ENCODE measurements at regions not wholly inside any gene's neighbourhood (a gene's known extent, or its start where the extent isn't known, plus 50 kb on each side); places are given as distances from the start of the nearest gene placed in this dataset.

DNA sequence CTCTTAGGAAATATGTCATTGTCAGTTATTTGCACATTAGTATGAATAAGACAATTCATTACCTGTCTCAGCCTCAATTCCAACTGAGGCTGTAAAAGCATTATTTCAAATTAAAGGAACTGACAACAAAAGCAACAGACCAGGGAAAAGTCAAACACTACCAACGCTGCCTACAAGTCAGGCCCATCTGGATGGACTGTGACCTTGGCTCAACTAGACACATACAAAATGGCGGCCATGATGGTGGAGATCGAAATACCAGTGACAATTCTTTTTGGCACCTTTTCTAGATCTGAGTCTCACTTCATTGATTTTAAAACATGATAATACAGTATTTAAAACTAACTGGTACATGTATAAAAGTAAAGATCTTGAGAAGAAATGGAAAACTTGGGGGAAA, 160.7 kb downstream of the DHX15 start:
- Histone ChIP-seq H3K9ac (ENCODE audit: low read length) (no peak overlapping the region), H3K79me2 (ENCODE audit: low read length) (no peaks in the 10 kb centered on the region)
- POLR2A ChIA-PET (ENCODE audit: unreplicated experiment): no interaction called here

DNA sequence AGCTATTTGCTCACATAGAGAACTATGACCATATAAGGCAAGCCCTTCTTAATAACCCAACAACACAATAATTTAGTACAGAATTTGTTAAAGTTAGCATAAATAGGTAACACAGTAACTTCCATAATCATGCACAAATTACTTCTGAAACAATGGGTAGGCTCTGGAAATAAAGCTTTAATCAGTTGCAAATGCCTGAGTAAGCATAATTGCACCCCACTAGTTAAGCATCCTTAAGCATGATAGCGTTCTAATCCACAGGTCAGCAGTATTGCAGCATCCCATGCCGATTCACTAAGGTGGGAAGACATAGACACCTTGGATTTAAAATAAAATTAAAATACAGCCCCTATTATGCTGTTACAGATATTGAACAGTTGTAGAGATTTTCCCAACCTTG, 161.7 kb downstream of the DHX15 start:
- Histone ChIP-seq H3K79me2 (ENCODE audit: low read length) (no peaks in the 10 kb centered on the region), H3K36me3 (ENCODE audit: low read depth, low read length) (no peaks in the 10 kb centered on the region), H3K4me3 (ENCODE audit: low read length) (no peak overlapping the region), H2AFZ (ENCODE audit: low read length) (no peak overlapping the region), H3K9me3 (ENCODE audit: low read length) (no peaks in the 10 kb centered on the region), H3K4me1 (ENCODE audit: insufficient read depth, low read length) (no peaks in the 10 kb centered on the region), H3K9ac (ENCODE audit: low read length) (no peak overlapping the region), H3K4me2 (ENCODE audit: low read length) (no peak overlapping the region), H3K27me3 (ENCODE audit: low read length) (peaks cover 24% of the 10 kb centered on the region), H3K27ac (ENCODE audit: low read length) (no peak overlapping the region), H3F3A (ENCODE audit: low read length, unreplicated experiment) (no peaks in the 10 kb centered on the region), H4K20me1 (ENCODE audit: low read length) (no peaks in the 10 kb centered on the region), H3K9me2 (replicated peaks; ENCODE audit: low read length) (no peaks in the 10 kb centered on the region)
- POLR2A ChIA-PET (ENCODE audit: unreplicated experiment): no interaction called here
- BruUV-seq (replicated peaks): no TSS peak
- TF ChIP-seq, protein P1, sequence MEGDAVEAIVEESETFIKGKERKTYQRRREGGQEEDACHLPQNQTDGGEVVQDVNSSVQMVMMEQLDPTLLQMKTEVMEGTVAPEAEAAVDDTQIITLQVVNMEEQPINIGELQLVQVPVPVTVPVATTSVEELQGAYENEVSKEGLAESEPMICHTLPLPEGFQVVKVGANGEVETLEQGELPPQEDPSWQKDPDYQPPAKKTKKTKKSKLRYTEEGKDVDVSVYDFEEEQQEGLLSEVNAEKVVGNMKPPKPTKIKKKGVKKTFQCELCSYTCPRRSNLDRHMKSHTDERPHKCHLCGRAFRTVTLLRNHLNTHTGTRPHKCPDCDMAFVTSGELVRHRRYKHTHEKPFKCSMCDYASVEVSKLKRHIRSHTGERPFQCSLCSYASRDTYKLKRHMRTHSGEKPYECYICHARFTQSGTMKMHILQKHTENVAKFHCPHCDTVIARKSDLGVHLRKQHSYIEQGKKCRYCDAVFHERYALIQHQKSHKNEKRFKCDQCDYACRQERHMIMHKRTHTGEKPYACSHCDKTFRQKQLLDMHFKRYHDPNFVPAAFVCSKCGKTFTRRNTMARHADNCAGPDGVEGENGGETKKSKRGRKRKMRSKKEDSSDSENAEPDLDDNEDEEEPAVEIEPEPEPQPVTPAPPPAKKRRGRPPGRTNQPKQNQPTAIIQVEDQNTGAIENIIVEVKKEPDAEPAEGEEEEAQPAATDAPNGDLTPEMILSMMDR (conservative IDR thresholded peaks at IDR 0.05; ENCODE audit: low read depth, low read length): no peak
- intact Hi-C loops (cut with micrococcal nuclease): no loop called here
- CTCF ChIA-PET: interaction anchor here (0.6 kb wide), 1 partner anchor 414 kb away, joined by 5 read pairs; no protein-coding TSS in a partner anchor
- no peak for ATAC-seq
- DNase-seq: no peak

More for the DNA sequence above, 160.7 kb downstream of the DHX15 start:
- H3F3A ChIP-seq (ENCODE audit: low read length, unreplicated experiment): no peaks in the 10 kb centered on the region
- no peaks in the 10 kb centered on the region for H3K4me1 ChIP-seq (ENCODE audit: insufficient read depth, low read length)
- TF ChIP-seq, protein P1 (conservative IDR thresholded peaks at IDR 0.05; ENCODE audit: low read depth, low read length): no peak
- no peak for TF ChIP-seq EZH2 (IDR thresholded peaks at IDR 0.05; ENCODE audit: low read length, unreplicated experiment)
- no peak for TF ChIP-seq EZH2phosphoT487 (IDR thresholded peaks at IDR 0.05; ENCODE audit: borderline replicate concordance, low read length)
- no peak overlapping the region for H3K27ac ChIP-seq (ENCODE audit: low read length)
- H3K9me2 ChIP-seq (replicated peaks; ENCODE audit: low read length): no peaks in the 10 kb centered on the region
- no peak overlapping the region for H3K4me2 ChIP-seq (ENCODE audit: low read length)
- no peak overlapping the region for H3K4me3 ChIP-seq (ENCODE audit: low read length)
- no TSS peak for BruUV-seq (replicated peaks)
- H3K27me3 ChIP-seq (ENCODE audit: low read length): peaks cover 24% of the 10 kb centered on the region
- no peaks in the 10 kb centered on the region for H3K36me3 ChIP-seq (ENCODE audit: low read depth, low read length)
- CTCF ChIA-PET: no interaction called here
- ATAC-seq: no peak
- no peaks in the 10 kb centered on the region for H3K9me3 ChIP-seq (ENCODE audit: low read length)
- intact Hi-C loops (cut with micrococcal nuclease): no loop called here
- no peaks in the 10 kb centered on the region for H4K20me1 ChIP-seq (ENCODE audit: low read length)
- H2AFZ ChIP-seq (ENCODE audit: low read length): no peak overlapping the region
- no peak for DNase-seq

GRCh38 chr4:24419181-24420034, 164.9 kb downstream of the DHX15 start:
- DNase-seq (peak; percentile 77), ATAC-seq (peak; percentile 86)
- H4K20me1 ChIP-seq (ENCODE audit: low read length): no peaks in the 10 kb centered on the region
- no peaks in the 10 kb centered on the region for H3K36me3 ChIP-seq (ENCODE audit: low read depth, low read length)
- H3K27ac ChIP-seq (ENCODE audit: low read length): no peak overlapping the region
- ChIA-PET CTCF (no interaction called here), POLR2A (ENCODE audit: unreplicated experiment) (no interaction called here)
- TF ChIP-seq EZH2phosphoT487 (IDR thresholded peaks at IDR 0.05; ENCODE audit: borderline replicate concordance, low read length): no peak
- TF ChIP-seq, protein P1 (conservative IDR thresholded peaks at IDR 0.05; ENCODE audit: low read depth, low read length): peak; percentile 89
- H3K9ac ChIP-seq (ENCODE audit: low read length): no peak overlapping the region
- intact Hi-C loops (cut with micrococcal nuclease): loop anchor here (5.0 kb wide), 1 partner anchor 702 kb away; no protein-coding TSS in a partner anchor
- no peaks in the 10 kb centered on the region for H3K9me2 ChIP-seq (replicated peaks; ENCODE audit: low read length)
- no TSS peak for BruUV-seq (replicated peaks)
- H2AFZ ChIP-seq (ENCODE audit: low read length): no peak overlapping the region
- no peak overlapping the region for H3K4me2 ChIP-seq (ENCODE audit: low read length)
- no peaks in the 10 kb centered on the region for H3F3A ChIP-seq (ENCODE audit: low read length, unreplicated experiment)
- peaks cover 10% of the 10 kb centered on the region; the same call in 1 of the 2 replicates for H3K27me3 ChIP-seq (ENCODE audit: low read length)
- H3K9me3 ChIP-seq (ENCODE audit: low read length): no peaks in the 10 kb centered on the region
- H3K4me3 ChIP-seq (ENCODE audit: low read length): no peak overlapping the region
- no peaks in the 10 kb centered on the region for H3K4me1 ChIP-seq (ENCODE audit: insufficient read depth, low read length)
- H3K79me2 ChIP-seq (ENCODE audit: low read length): no peaks in the 10 kb centered on the region
